GM21528 (cell line): ENCODE measurements at regions not wholly inside any gene's neighbourhood (a gene's known extent, or its start where the extent isn't known, plus 50 kb on each side); places are given as distances from the start of the nearest gene placed in this dataset.
"Not testable (repeated sequence)": the region's sequence is repeated elsewhere in the genome, so short reads cannot be mapped to it uniquely, and the experiment has no call there.

ENCODE experiments used
- ATAC-seq: cut with Tn5 transposase; IDR thresholded peaks from one replicate; pipeline ENCODE4 v1.9.1; 2021; ENCODE audit warnings: mild to moderate bottlenecking, moderate library complexity; ENCODE audit not compliant: unreplicated experiment, low FRiP score

GRCh38 chr6:141413196-141413595 is 719.5 kb upstream of the GJE1 start:
- ATAC-seq: no peak

GRCh38 chr6:141406761-141407160 is 726.0 kb upstream of the GJE1 start:
- ATAC-seq: no peak

- no peak for ATAC-seq
Observed at GRCh38 chr6:141403827-141404226, 728.9 kb upstream of the GJE1 start.

GRCh38 chr6:141403103-141403502 is 729.6 kb upstream of the GJE1 start:
- no peak for ATAC-seq

- ATAC-seq: no peak
Observed at GRCh38 chr6:141402489-141402888, 730.2 kb upstream of the GJE1 start.

- ATAC-seq: no peak
Observed at GRCh38 chr6:141401851-141402250, 730.9 kb upstream of the GJE1 start.

- no peak for ATAC-seq
Observed at GRCh38 chr6:141401168-141401567, 731.6 kb upstream of the GJE1 start.

GRCh38 chr6:141398949-141399348 is 733.8 kb upstream of the GJE1 start:
- no peak for ATAC-seq

- no peak for ATAC-seq
Observed at GRCh38 chr6:141395443-141396008, 737.2 kb upstream of the GJE1 start.

- ATAC-seq: no peak
Observed at GRCh38 chr6:141394565-141395051, 738.1 kb upstream of the GJE1 start.

- no peak for ATAC-seq
Observed at GRCh38 chr6:141394125-141394536, 738.6 kb upstream of the GJE1 start.

GRCh38 chr6:141393405-141394124 is 739.2 kb upstream of the GJE1 start:
- no peak for ATAC-seq

- not testable (repeated sequence) for ATAC-seq
Observed at GRCh38 chr6:141391135-141391534, 741.6 kb upstream of the GJE1 start.

- no peak for ATAC-seq
Observed at GRCh38 chr6:141388666-141389065, 744.1 kb upstream of the GJE1 start.

GRCh38 chr6:141370438-141370837 is 762.3 kb upstream of the GJE1 start:
- no peak for ATAC-seq

GRCh38 chr6:141366796-141367195 is 765.9 kb upstream of the GJE1 start:
- ATAC-seq: not testable (repeated sequence)

- no peak for ATAC-seq
Observed at GRCh38 chr6:141364694-141365093, 768.0 kb upstream of the GJE1 start.

GRCh38 chr6:141364232-141364631 is 768.5 kb upstream of the GJE1 start:
- no peak for ATAC-seq

- ATAC-seq: no peak
Observed at GRCh38 chr6:141361559-141361958, 771.2 kb upstream of the GJE1 start.

GRCh38 chr6:141359953-141360352 is 772.8 kb upstream of the GJE1 start:
- ATAC-seq: no peak

- ATAC-seq: no peak
Observed at GRCh38 chr6:141354191-141354955, 778.4 kb upstream of the GJE1 start.
